PC-9 (cell line): ENCODE measurements at regions not wholly inside any gene's neighbourhood (a gene's known extent, or its start where the extent isn't known, plus 50 kb on each side); places are given as distances from the start of the nearest gene placed in this dataset.

ENCODE experiments used
- CTCF ChIP-seq: fragments of 200-600 bp; sonication (generic); conservative IDR thresholded peaks from 2 replicates; pipeline ENCODE4 v1.6.1; 2017; ENCODE audit warnings: mixed run types, antibody characterized with exemption, mild to moderate bottlenecking, moderate library complexity
- EZH2 ChIP-seq: fragments of 200-600 bp; sonication (generic); IDR thresholded peaks from 2 replicates; pipeline ENCODE4 v1.8.0; 2017; ENCODE audit warnings: antibody characterized with exemption, low read depth

- TF ChIP-seq CTCF (no peak), EZH2 (no peak)
Measured at GRCh38 chr2:13481201-13481600, 764.5 kb downstream of the TRIB2 start.
